Fibroblast of pulmonary artery (primary cell): ENCODE measurements at regions not wholly inside any gene's neighbourhood (a gene's known extent, or its start where the extent isn't known, plus 50 kb on each side); places are given as distances from the start of the nearest gene placed in this dataset.

Source experiments
- DNase-seq: peaks from one replicate; pipeline ENCODE4 v3.0.0-alpha.2; 2010; ENCODE audit warnings: low read depth
- H3K4me3 ChIP-seq: replicated peaks from 2 replicates; pipeline ENCODE4 v1.5.1; 2011; ENCODE audit warnings: low read depth, mild to moderate bottlenecking, control low read depth, low read length, moderate library complexity
- CTCF ChIP-seq: IDR thresholded peaks from 2 replicates; pipeline ENCODE4 v1.5.1; 2011; ENCODE audit warnings: mild to moderate bottlenecking, control low read depth, low read length, inconsistent platforms; ENCODE audit errors: missing control alignments

- DNase-seq, result no peak
- no peak for TF ChIP-seq CTCF
- no peak overlapping the region for H3K4me3 ChIP-seq
Measured at GRCh38 chr11:37468344-37468743, 870.3 kb upstream of the RAG2 start.

GRCh38 chr11:37465221-37465620, 867.2 kb upstream of the RAG2 start:
- H3K4me3 ChIP-seq, result no peak overlapping the region
- TF ChIP-seq CTCF, result no peak
- no peak for DNase-seq

GRCh38 chr11:37459456-37459855, 861.4 kb upstream of the RAG2 start:
- no peak overlapping the region for H3K4me3 ChIP-seq
- no peak for TF ChIP-seq CTCF
- DNase-seq, result no peak

GRCh38 chr11:37456746-37457145, 858.7 kb upstream of the RAG2 start:
- H3K4me3 ChIP-seq, result no peak overlapping the region
- TF ChIP-seq CTCF, result no peak
- no peak for DNase-seq

- no peak for TF ChIP-seq CTCF
- no peak overlapping the region for H3K4me3 ChIP-seq
- no peak for DNase-seq
Measured at GRCh38 chr11:37451903-37452302, 853.9 kb upstream of the RAG2 start.

GRCh38 chr11:37450613-37451012, 852.6 kb upstream of the RAG2 start:
- no peak overlapping the region for H3K4me3 ChIP-seq
- DNase-seq, result peak; percentile 13
- TF ChIP-seq CTCF, result no peak

- TF ChIP-seq CTCF, result peak; percentile 71
- DNase-seq, result peak; percentile 82
- H3K4me3 ChIP-seq, result no peak overlapping the region
Measured at GRCh38 chr11:37449146-37449545, 851.1 kb upstream of the RAG2 start.
